ENCODE measurements at regions not wholly inside any gene's neighbourhood (a gene's known extent, or its start where the extent isn't known, plus 50 kb on each side); places are given as distances from the start of the nearest gene placed in this dataset.

- peaks cover 0 to 1% (median 0%) of the 10 kb centered on the region in 7 donors for H3K9me3 Mint-ChIP-seq
- peaks cover 8 to 9% (median 9%) of the 10 kb centered on the region in 3 donors for H3K27me3 Mint-ChIP-seq (ENCODE audit: low read depth in 3 of 3)
- 100% methylated on average over 1 of the region's 2 CpGs for WGBS (ENCODE audit: insufficient coverage)
- Histone ChIP-seq H3K4me2 (replicated peaks; ENCODE audit: extremely low read depth, low read length, poor library complexity, severe bottlenecking) (no peak overlapping the region), H3K27me3 (ENCODE audit: control insufficient read depth in 2 of 2, insufficient read depth in 2 of 2, low read length in 2 of 2) (no peaks in the 10 kb centered on the region), H3K4me3 (replicated peaks in 1 of 3; ENCODE audit: low read depth in 2 of 3, low read length in 3 of 3) (no peak overlapping the region), H3K27ac (ENCODE audit: low read depth in 1 of 2, low read length in 2 of 2) (no peak overlapping the region), H3K36me3 (replicated peaks in 1 of 2; ENCODE audit: control insufficient read depth in 1 of 2, insufficient read depth in 2 of 2, low read length in 2 of 2) (no peaks in the 10 kb centered on the region), H3K4me1 (ENCODE audit: control insufficient read depth in 1 of 2, insufficient read depth in 2 of 2, low read length in 2 of 2) (no peaks in the 10 kb centered on the region), H3K9ac (ENCODE audit: insufficient read depth, low read length, poor library complexity, severe bottlenecking) (no peak overlapping the region), H2AFZ (ENCODE audit: insufficient read depth, low read depth, low read length, poor library complexity, severe bottlenecking) (no peak overlapping the region), H3K79me2 (ENCODE audit: insufficient read depth, low read length) (no peaks in the 10 kb centered on the region), H4K20me1 (ENCODE audit: insufficient read depth, low read length) (no peaks in the 10 kb centered on the region), H3K9me3 (replicated peaks in 1 of 2; ENCODE audit: control insufficient read depth in 1 of 2, insufficient read depth in 1 of 2, low read length in 2 of 2) (no peaks in the 10 kb centered on the region)
- H3K4me3 Mint-ChIP-seq, result no peak overlapping the region
- intact Hi-C loops (cut with micrococcal nuclease), result no loop called here
- no peak for TF ChIP-seq CTCF (IDR thresholded peaks at IDR 0.05)
- no peaks in the 10 kb centered on the region for H3K4me1 Mint-ChIP-seq
- no peaks in the 10 kb centered on the region for H3K36me3 Mint-ChIP-seq
- no peak for DNase-seq
- no peak overlapping the region for H3K27ac Mint-ChIP-seq
These were observed 149.0 kb downstream of the KCNA5 start for GRCh38 chr12:5192726-5193125.

- Histone ChIP-seq H2AFZ (ENCODE audit: insufficient read depth, low read depth, low read length, poor library complexity, severe bottlenecking) (no peak overlapping the region), H4K20me1 (ENCODE audit: insufficient read depth, low read length) (no peaks in the 10 kb centered on the region), H3K79me2 (ENCODE audit: insufficient read depth, low read length) (no peaks in the 10 kb centered on the region), H3K4me2 (replicated peaks; ENCODE audit: extremely low read depth, low read length, poor library complexity, severe bottlenecking) (no peak overlapping the region), H3K27me3 (ENCODE audit: control insufficient read depth in 2 of 2, insufficient read depth in 2 of 2, low read length in 2 of 2) (no peaks in the 10 kb centered on the region), H3K4me3 (replicated peaks in 1 of 3; ENCODE audit: low read depth in 2 of 3, low read length in 3 of 3) (no peak overlapping the region), H3K27ac (ENCODE audit: low read depth in 1 of 2, low read length in 2 of 2) (no peak overlapping the region), H3K36me3 (replicated peaks in 1 of 2; ENCODE audit: control insufficient read depth in 1 of 2, insufficient read depth in 2 of 2, low read length in 2 of 2) (no peaks in the 10 kb centered on the region), H3K9ac (ENCODE audit: insufficient read depth, low read length, poor library complexity, severe bottlenecking) (no peak overlapping the region), H3K9me3 (replicated peaks in 1 of 2; ENCODE audit: control insufficient read depth in 1 of 2, insufficient read depth in 1 of 2, low read length in 2 of 2) (no peaks in the 10 kb centered on the region), H3K4me1 (ENCODE audit: control insufficient read depth in 1 of 2, insufficient read depth in 2 of 2, low read length in 2 of 2) (no peaks in the 10 kb centered on the region)
- no peak for TF ChIP-seq CTCF (IDR thresholded peaks at IDR 0.05)
- Mint-ChIP-seq H3K36me3 (no peaks in the 10 kb centered on the region), H3K9me3 (no peaks in the 10 kb centered on the region), H3K4me3 (no peak overlapping the region), H3K4me1 (no peaks in the 10 kb centered on the region), H3K27ac (no peak overlapping the region), H3K27me3 (ENCODE audit: low read depth in 3 of 3) (peaks cover 8 to 13% (median 8%) of the 10 kb centered on the region in 3 donors)
- no CpG with 5 or more reads among the region's 2 CpGs for WGBS (ENCODE audit: insufficient coverage)
- no peak for DNase-seq
- intact Hi-C loops (cut with micrococcal nuclease), result no loop called here
These were observed 150.6 kb downstream of the KCNA5 start for GRCh38 chr12:5194306-5194705.
